B cell (primary cell): ENCODE measurements at regions not wholly inside any gene's neighbourhood (a gene's known extent, or its start where the extent isn't known, plus 50 kb on each side); places are given as distances from the start of the nearest gene placed in this dataset.

Experiments used
- ATAC-seq: fragments of 200-7000 bp; cut with Tn5 transposase; one replicate; pipeline ENCODE4 v1.10.0; 2021; ENCODE audit warnings: low read depth, mild to moderate bottlenecking, moderate number of reproducible peaks, moderate library complexity
- CTCF ChIA-PET: fragments of 350-600 bp; sonication (Branson Sonifier 250); formaldehyde crosslinking; loops from one replicate; lab custom pipeline; 2021; ENCODE audit warnings: antibody characterized with exemption, inconsistent platforms; lab: Charles Lee
- POLR2A ChIA-PET: fragments of 350-600 bp; sonication (Branson Sonifier 250); formaldehyde crosslinking; loops from one replicate; lab custom pipeline; 2021; ENCODE audit warnings: antibody characterized with exemption; lab: Charles Lee
- DNase-seq: peaks from one replicate; pipeline ENCODE4 v3.0.0; 2013
- H2AFZ ChIP-seq: 2 replicates; pipeline ENCODE4 v1.6.1; 2012; ENCODE audit warnings: mild to moderate bottlenecking, low read depth, low read length; ENCODE audit not compliant: insufficient read depth, poor library complexity, severe bottlenecking
- H3K27ac ChIP-seq, 2 donors: 1 replicate in 1 of 2; 2 replicates in 1 of 2; pipeline ENCODE4 v1.5.1; 2012 to 2013; ENCODE audit warnings: low read length in 2 of 2, mild to moderate bottlenecking in 2 of 2, moderate library complexity in 1 of 2
- H3K27me3 ChIP-seq, 4 experiments: fragments of 200-600 bp in 1 of 4; sonication (generic) in 1 of 4; replicated peaks in 1 of 4; 1 replicate in 2 of 4; 2 replicates in 2 of 4; pipeline versions ENCODE4 v1.6.1 to v1.7.0; 2013 to 2016; ENCODE audit warnings: low read length in 3 of 4, mild to moderate bottlenecking in 2 of 4, mixed read lengths in 1 of 4, moderate library complexity in 1 of 4; ENCODE audit not compliant: insufficient read depth in 4 of 4, control insufficient read depth in 3 of 4; ENCODE audit errors: control extremely low read depth in 1 of 4
- H3K36me3 ChIP-seq, 2 experiments: replicated peaks in 1 of 2; 1 replicate in 1 of 2; 2 replicates in 1 of 2; pipeline versions ENCODE4 v1.6.1 to v1.7.1; 2013; ENCODE audit warnings: low read length in 1 of 2; ENCODE audit not compliant: insufficient read depth in 2 of 2, control insufficient read depth in 1 of 2; ENCODE audit errors: control extremely low read depth in 1 of 2, extremely low read depth in 1 of 2
- H3K4me1 ChIP-seq, 2 donors: fragments of 200-600 bp in 1 of 2; sonication (generic) in 1 of 2; 1 replicate in 1 of 2; 2 replicates in 1 of 2; pipeline versions ENCODE4 v1.5.1 to v1.6.1; 2013 to 2017; ENCODE audit warnings: low read length in 2 of 2; ENCODE audit not compliant: control insufficient read depth in 2 of 2, insufficient read depth in 2 of 2
- H3K4me2 ChIP-seq: replicated peaks from 2 replicates; pipeline ENCODE3; 2012; ENCODE audit warnings: mild to moderate bottlenecking, low read depth, low read length; ENCODE audit not compliant: poor library complexity, severe bottlenecking
- H3K4me3 ChIP-seq, 5 experiments: fragments of 200-600 bp in 1 of 5; sonication (generic) in 1 of 5; 1 replicate in 3 of 5; 2 replicates in 2 of 5; pipeline versions ENCODE4 v1.5.1 to v1.7.0; 2011 to 2016; ENCODE audit warnings: low read length in 4 of 5, mild to moderate bottlenecking in 4 of 5, low read depth in 2 of 5, control low read depth in 1 of 5, moderate library complexity in 1 of 5; ENCODE audit not compliant: insufficient read depth in 1 of 5; ENCODE audit errors: control extremely low read depth in 1 of 5, extremely low read depth in 1 of 5
- H3K79me2 ChIP-seq: fragments of 200-600 bp; sonication (generic); one replicate; pipeline ENCODE4 v1.6.0; 2016; ENCODE audit warnings: low read length; ENCODE audit not compliant: control insufficient read depth, insufficient read depth
- H3K9ac ChIP-seq: fragments of 200-600 bp; sonication (generic); 2 replicates; pipeline ENCODE4 v1.6.1; 2017; ENCODE audit warnings: mild to moderate bottlenecking, low read length, moderate library complexity
- H3K9me3 ChIP-seq, 3 donors: one replicate each; pipeline versions ENCODE4 v1.6.1 to v1.7.1; 2013; ENCODE audit warnings: low read length in 2 of 3; ENCODE audit not compliant: control insufficient read depth in 2 of 3, insufficient read depth in 1 of 3; ENCODE audit errors: control extremely low read depth in 1 of 3
- H4K20me1 ChIP-seq: 2 replicates; pipeline ENCODE4 v1.6.0; 2012; ENCODE audit warnings: mild to moderate bottlenecking, low read length; ENCODE audit not compliant: insufficient read depth, control insufficient read depth, poor library complexity, severe bottlenecking
- H3K27ac Mint-ChIP-seq: one replicate; pipeline ENCODE4 v1.8.0; 2021; ENCODE audit warnings: mixed read lengths
- H3K27me3 Mint-ChIP-seq: one replicate; pipeline ENCODE4 v1.8.0; 2021; ENCODE audit warnings: mixed read lengths
- H3K4me1 Mint-ChIP-seq: one replicate; pipeline ENCODE4 v1.8.0; 2021; ENCODE audit warnings: mixed read lengths
- H3K4me3 Mint-ChIP-seq: one replicate; pipeline ENCODE4 v1.8.0; 2021; ENCODE audit warnings: mixed read lengths
- H3K9me3 Mint-ChIP-seq: one replicate; pipeline ENCODE4 v1.8.0; 2022; ENCODE audit warnings: mixed read lengths; ENCODE audit not compliant: insufficient read depth
- EZH2 ChIP-seq: IDR thresholded peaks from 2 replicates; pipeline ENCODE4 v1.6.1; 2012; ENCODE audit warnings: borderline replicate concordance, low read depth, mild to moderate bottlenecking, moderate library complexity, low read length; ENCODE audit not compliant: insufficient read depth, poor library complexity, severe bottlenecking
- WGBS: methylation state at CpG from one replicate; pipeline ENCODE4 v1.1.5; 2013; ENCODE audit warnings: missing lambda C conversion rate; ENCODE audit not compliant: insufficient coverage; 5-methylcytosine and 5-hydroxymethylcytosine counted together
- intact Hi-C: fragments of 100-400 bp; cut with micrococcal nuclease; formaldehyde crosslinking; loops from one replicate; pipeline ENCODE4 v1.10.0; 2022
- TF ChIP-seq, protein P1 (sequence below): fragments of 200-600 bp; IDR thresholded peaks from one replicate; pipeline ENCODE4 v1.8.0; 2022; ENCODE audit warnings: antibody characterized with exemption, mild to moderate bottlenecking

DNA sequence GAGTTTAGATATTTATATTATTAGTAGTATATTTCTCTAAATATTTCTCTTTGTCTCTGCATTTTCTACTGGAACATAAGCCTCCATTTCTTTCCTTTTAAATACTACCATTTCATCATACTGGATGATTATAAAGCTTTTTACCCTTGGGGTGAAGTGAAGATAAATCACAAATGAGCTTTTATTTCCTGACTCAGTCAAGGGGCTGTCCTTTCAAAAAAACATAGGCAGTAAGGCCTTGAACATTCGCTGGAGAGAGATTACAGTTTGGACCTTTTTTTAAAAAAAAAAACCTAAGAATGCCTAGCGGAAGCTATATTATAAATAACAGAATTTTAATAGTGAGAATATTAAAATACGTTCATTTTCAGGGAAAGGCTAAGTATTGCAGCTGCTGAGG is 268.8 kb upstream of the PCDH9 start:
- Histone ChIP-seq H3K4me2 (no peak overlapping the region), H4K20me1 (no peaks in the 10 kb centered on the region), H3K79me2 (no peaks in the 10 kb centered on the region), H3K27ac (no peak overlapping the region), H3K36me3 (no peaks in the 10 kb centered on the region), H3K27me3 (no peaks in the 10 kb centered on the region), H3K4me1 (no peaks in the 10 kb centered on the region), H3K9me3 (no peaks in the 10 kb centered on the region), H2AFZ (no peak overlapping the region), H3K4me3 (no peak overlapping the region), H3K9ac (no peak overlapping the region)
- CTCF ChIA-PET: no interaction called here
- Mint-ChIP-seq H3K4me3 (no peak overlapping the region), H3K27me3 (no peaks in the 10 kb centered on the region), H3K27ac (no peak overlapping the region), H3K4me1 (no peaks in the 10 kb centered on the region), H3K9me3 (peaks cover 2% of the 10 kb centered on the region)
- no peak for TF ChIP-seq EZH2
- TF ChIP-seq, protein P1, sequence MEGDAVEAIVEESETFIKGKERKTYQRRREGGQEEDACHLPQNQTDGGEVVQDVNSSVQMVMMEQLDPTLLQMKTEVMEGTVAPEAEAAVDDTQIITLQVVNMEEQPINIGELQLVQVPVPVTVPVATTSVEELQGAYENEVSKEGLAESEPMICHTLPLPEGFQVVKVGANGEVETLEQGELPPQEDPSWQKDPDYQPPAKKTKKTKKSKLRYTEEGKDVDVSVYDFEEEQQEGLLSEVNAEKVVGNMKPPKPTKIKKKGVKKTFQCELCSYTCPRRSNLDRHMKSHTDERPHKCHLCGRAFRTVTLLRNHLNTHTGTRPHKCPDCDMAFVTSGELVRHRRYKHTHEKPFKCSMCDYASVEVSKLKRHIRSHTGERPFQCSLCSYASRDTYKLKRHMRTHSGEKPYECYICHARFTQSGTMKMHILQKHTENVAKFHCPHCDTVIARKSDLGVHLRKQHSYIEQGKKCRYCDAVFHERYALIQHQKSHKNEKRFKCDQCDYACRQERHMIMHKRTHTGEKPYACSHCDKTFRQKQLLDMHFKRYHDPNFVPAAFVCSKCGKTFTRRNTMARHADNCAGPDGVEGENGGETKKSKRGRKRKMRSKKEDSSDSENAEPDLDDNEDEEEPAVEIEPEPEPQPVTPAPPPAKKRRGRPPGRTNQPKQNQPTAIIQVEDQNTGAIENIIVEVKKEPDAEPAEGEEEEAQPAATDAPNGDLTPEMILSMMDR: no peak
- ATAC-seq: no peak
- intact Hi-C loops: no loop called here
- POLR2A ChIA-PET: no interaction called here
- WGBS: no CpG with 5 or more reads among the region's 3 CpGs
- DNase-seq: no peak

DNA sequence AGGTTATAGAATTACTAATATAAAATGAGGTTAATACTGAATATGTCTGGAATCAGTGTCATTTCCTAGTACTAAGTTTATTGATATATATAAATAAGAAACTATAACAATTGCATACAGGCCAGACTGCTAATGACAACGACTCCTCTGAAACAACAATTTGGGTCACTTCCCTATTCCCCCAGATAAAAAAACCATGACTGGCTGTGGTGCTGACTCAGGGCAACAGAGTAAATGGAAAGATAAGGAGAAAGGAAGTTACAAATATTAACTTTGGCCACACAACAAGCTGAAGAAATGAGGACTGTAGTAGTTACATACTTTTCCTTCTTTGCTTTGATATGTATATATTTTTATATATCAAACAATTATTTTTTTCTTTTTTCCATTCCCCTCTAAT is 263.7 kb upstream of the PCDH9 start:
- no peak for DNase-seq
- Histone ChIP-seq H3K36me3 (no peaks in the 10 kb centered on the region), H3K4me1 (no peaks in the 10 kb centered on the region), H3K9ac (no peak overlapping the region), H4K20me1 (no peaks in the 10 kb centered on the region), H3K27me3 (no peaks in the 10 kb centered on the region), H3K9me3 (no peaks in the 10 kb centered on the region), H3K4me3 (no peak overlapping the region), H3K4me2 (no peak overlapping the region), H3K27ac (no peak overlapping the region), H2AFZ (no peak overlapping the region), H3K79me2 (no peaks in the 10 kb centered on the region)
- ChIA-PET POLR2A (no interaction called here), CTCF (no interaction called here)
- H3K4me1 Mint-ChIP-seq: no peaks in the 10 kb centered on the region
- H3K27me3 Mint-ChIP-seq: no peaks in the 10 kb centered on the region
- TF ChIP-seq EZH2: no peak
- TF ChIP-seq, protein P1: no peak
- whole genome bisulfite sequencing: no CpG with 5 or more reads among the region's 1 CpG
- intact Hi-C loops: no loop called here
- no peak overlapping the region for H3K4me3 Mint-ChIP-seq
- no peak for ATAC-seq
- no peaks in the 10 kb centered on the region for H3K9me3 Mint-ChIP-seq
- no peak overlapping the region for H3K27ac Mint-ChIP-seq
